Nephron (organoid): ENCODE measurements at regions not wholly inside any gene's neighbourhood (a gene's known extent, or its start where the extent isn't known, plus 50 kb on each side); places are given as distances from the start of the nearest gene placed in this dataset.

ENCODE experiments used
- H3K27ac Mint-ChIP-seq, 3 experiments: 2 replicates each; pipeline ENCODE4 v1.8.0; 2020; ENCODE audit warnings: mixed read lengths in 3 of 3, mild to moderate bottlenecking in 2 of 3, moderate library complexity in 1 of 3
- H3K27me3 Mint-ChIP-seq: 2 replicates; pipeline ENCODE4 v1.8.0; 2021; ENCODE audit warnings: low read depth, mild to moderate bottlenecking, moderate library complexity, mixed read lengths
- H3K36me3 Mint-ChIP-seq: 2 replicates; pipeline ENCODE4 v1.8.0; 2020; ENCODE audit warnings: low read depth, mixed read lengths
- H3K4me1 Mint-ChIP-seq: 2 replicates; pipeline ENCODE4 v1.8.0; 2020; ENCODE audit warnings: mixed read lengths
- H3K4me3 Mint-ChIP-seq, 3 experiments: 2 replicates each; pipeline ENCODE4 v1.8.0; 2020; ENCODE audit warnings: mild to moderate bottlenecking in 3 of 3, mixed read lengths in 3 of 3, moderate library complexity in 2 of 3
- H3K9me3 Mint-ChIP-seq: 2 replicates; pipeline ENCODE4 v1.8.0; 2020; ENCODE audit warnings: mixed read lengths
- TF ChIP-seq, protein P1 (sequence below), 3 experiments: fragments of 200-600 bp; sonication (generic); IDR thresholded peaks; one replicate each; pipeline ENCODE4 v1.5.0; 2021; ENCODE audit warnings: antibody characterized with exemption in 3 of 3; ENCODE audit not compliant: unreplicated experiment in 3 of 3

GRCh38 chr17:65349916-65350315 is 211.5 kb downstream of the AXIN2 start:
- Mint-ChIP-seq H3K9me3 (peaks cover 14% of the 10 kb centered on the region), H3K4me1 (no peaks in the 10 kb centered on the region), H3K27ac (no peak overlapping the region), H3K27me3 (no peaks in the 10 kb centered on the region), H3K36me3 (peaks cover 6% of the 10 kb centered on the region), H3K4me3 (no peak overlapping the region)
- TF ChIP-seq, protein P1, sequence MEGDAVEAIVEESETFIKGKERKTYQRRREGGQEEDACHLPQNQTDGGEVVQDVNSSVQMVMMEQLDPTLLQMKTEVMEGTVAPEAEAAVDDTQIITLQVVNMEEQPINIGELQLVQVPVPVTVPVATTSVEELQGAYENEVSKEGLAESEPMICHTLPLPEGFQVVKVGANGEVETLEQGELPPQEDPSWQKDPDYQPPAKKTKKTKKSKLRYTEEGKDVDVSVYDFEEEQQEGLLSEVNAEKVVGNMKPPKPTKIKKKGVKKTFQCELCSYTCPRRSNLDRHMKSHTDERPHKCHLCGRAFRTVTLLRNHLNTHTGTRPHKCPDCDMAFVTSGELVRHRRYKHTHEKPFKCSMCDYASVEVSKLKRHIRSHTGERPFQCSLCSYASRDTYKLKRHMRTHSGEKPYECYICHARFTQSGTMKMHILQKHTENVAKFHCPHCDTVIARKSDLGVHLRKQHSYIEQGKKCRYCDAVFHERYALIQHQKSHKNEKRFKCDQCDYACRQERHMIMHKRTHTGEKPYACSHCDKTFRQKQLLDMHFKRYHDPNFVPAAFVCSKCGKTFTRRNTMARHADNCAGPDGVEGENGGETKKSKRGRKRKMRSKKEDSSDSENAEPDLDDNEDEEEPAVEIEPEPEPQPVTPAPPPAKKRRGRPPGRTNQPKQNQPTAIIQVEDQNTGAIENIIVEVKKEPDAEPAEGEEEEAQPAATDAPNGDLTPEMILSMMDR (IDR thresholded peaks at IDR 0.05; ENCODE audit: unreplicated experiment in 3 of 3), result no peak

GRCh38 chr17:65346166-65346565 is 209.0 kb downstream of the RGS9 start:
- no peak overlapping the region for H3K4me3 Mint-ChIP-seq
- no peaks in the 10 kb centered on the region for H3K4me1 Mint-ChIP-seq
- H3K36me3 Mint-ChIP-seq, result peaks cover 6% of the 10 kb centered on the region
- TF ChIP-seq, protein P1 (IDR thresholded peaks at IDR 0.05; ENCODE audit: unreplicated experiment in 3 of 3), result no peak
- H3K27ac Mint-ChIP-seq, result no peak overlapping the region
- peaks cover 16% of the 10 kb centered on the region for H3K9me3 Mint-ChIP-seq
- H3K27me3 Mint-ChIP-seq, result no peaks in the 10 kb centered on the region

GRCh38 chr17:65345261-65346005 is 208.3 kb downstream of the RGS9 start:
- H3K4me1 Mint-ChIP-seq, result no peaks in the 10 kb centered on the region
- H3K27ac Mint-ChIP-seq, result no peak overlapping the region
- H3K36me3 Mint-ChIP-seq, result peaks cover 6% of the 10 kb centered on the region
- no peaks in the 10 kb centered on the region for H3K27me3 Mint-ChIP-seq
- H3K4me3 Mint-ChIP-seq, result no peak overlapping the region
- H3K9me3 Mint-ChIP-seq, result peaks cover 19% of the 10 kb centered on the region
- TF ChIP-seq, protein P1 (IDR thresholded peaks at IDR 0.05; ENCODE audit: unreplicated experiment in 3 of 3), result no peak

DNA sequence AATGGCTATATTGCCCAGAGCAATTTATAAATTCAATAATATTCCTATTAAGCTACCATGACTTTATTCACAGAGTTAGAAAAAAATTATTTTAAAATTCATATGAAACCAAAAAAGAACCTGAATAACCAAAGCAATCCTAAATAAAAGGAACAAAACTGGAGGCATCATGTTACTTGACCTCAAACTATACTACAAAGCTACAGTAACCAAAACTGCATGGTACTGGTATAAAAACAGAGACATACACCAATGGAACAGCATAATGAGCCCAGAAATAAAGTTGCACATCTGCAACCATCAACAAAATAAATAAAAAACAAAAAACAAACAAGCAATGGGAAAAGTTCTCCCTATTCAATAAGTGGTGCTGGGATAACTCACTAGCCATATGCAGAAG is 203.2 kb downstream of the RGS9 start:
- peaks cover 3% of the 10 kb centered on the region for H3K36me3 Mint-ChIP-seq
- TF ChIP-seq, protein P1 (IDR thresholded peaks at IDR 0.05; ENCODE audit: unreplicated experiment in 3 of 3), result no peak
- H3K27me3 Mint-ChIP-seq, result no peaks in the 10 kb centered on the region

GRCh38 chr17:65334406-65334805 is 197.2 kb downstream of the RGS9 start:
- TF ChIP-seq, protein P1 (IDR thresholded peaks at IDR 0.05; ENCODE audit: unreplicated experiment in 3 of 3), result no peak
- Mint-ChIP-seq H3K27me3 (no peaks in the 10 kb centered on the region), H3K4me3 (no peak overlapping the region), H3K36me3 (peaks cover 3% of the 10 kb centered on the region), H3K4me1 (no peaks in the 10 kb centered on the region), H3K27ac (peak overlapping the region; percentile 67 to 82 (median 74)), H3K9me3 (peaks cover 12% of the 10 kb centered on the region)

More for the DNA sequence above, 203.2 kb downstream of the RGS9 start:
- Mint-ChIP-seq H3K4me3 (no peak overlapping the region), H3K4me1 (no peaks in the 10 kb centered on the region), H3K27ac (no peak overlapping the region), H3K9me3 (peaks cover 24% of the 10 kb centered on the region)

DNA sequence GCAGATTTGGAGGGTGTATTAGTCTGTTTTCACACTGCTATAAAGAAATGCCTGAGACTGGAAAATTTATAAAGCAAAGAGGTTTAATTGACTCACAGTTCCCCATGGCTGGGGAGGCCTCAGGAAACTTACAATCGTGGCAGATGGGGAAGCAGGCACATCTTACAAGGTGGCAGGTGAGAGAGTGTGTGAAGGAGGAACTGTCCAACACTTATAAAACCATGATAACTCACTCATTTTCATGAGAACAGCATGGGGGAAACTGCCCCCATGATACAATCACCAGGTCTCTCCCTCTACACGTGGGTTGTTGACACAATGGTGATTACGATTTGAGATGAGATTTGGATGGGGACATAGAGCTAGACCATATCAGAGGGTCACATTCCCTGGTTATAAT is 195.6 kb downstream of the RGS9 start:
- Mint-ChIP-seq H3K4me1 (no peaks in the 10 kb centered on the region), H3K27ac (no peak overlapping the region), H3K27me3 (no peaks in the 10 kb centered on the region), H3K36me3 (peaks cover 3% of the 10 kb centered on the region), H3K9me3 (peaks cover 4% of the 10 kb centered on the region), H3K4me3 (no peak overlapping the region)
- TF ChIP-seq, protein P1 (IDR thresholded peaks at IDR 0.05; ENCODE audit: unreplicated experiment in 3 of 3), result no peak
